NCI-H1105 (cell line): ENCODE measurements at regions not wholly inside any gene's neighbourhood (a gene's known extent, or its start where the extent isn't known, plus 50 kb on each side); places are given as distances from the start of the nearest gene placed in this dataset.
"Not testable (repeated sequence)": the region's sequence is repeated elsewhere in the genome, so short reads cannot be mapped to it uniquely, and the experiment has no call there.

Experiments
- DNase-seq: peaks from one replicate; lab custom pipeline; 2025; lab: John Stamatoyannopoulos, UW

DNA sequence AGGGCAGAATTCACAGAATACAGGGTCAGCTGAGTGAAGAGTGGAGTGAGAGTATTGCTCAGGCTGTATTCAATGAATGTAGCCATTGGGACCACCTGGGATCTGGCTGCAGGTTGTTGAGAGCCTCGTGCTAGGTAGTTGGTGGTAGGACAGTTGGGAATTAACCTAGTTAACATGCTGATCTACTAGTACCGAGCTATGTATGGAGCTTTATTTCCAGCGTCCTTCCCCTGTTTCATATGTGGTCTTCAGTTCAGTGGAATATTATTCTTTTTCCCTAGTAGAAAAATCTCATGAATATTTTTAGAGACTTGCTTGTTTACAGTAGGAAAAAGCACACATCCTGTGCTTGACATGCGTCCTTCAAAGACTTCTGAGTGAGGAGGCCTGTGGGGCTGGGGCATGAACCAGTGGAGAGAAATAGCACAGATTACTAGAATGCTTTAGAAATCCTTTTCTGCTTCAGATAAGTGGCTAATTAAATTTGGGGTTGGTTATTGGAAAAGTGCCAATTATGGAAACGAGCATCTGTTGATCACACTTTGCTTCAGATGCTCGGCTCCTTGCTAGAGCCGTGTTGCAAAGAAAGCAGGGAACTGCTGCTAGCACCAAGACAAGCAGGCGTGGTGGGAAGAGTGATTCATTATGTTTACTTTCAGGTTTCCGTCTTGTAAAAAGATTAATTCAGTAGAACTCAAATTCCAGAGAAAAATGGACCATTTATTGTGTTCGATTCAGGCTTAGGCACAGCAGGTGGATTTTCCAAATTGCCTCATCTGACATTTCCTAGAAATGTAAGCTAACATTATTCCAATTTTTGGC, 53.6 kb downstream of the ARF6 start:
- DNase-seq: peak; percentile 86

DNA sequence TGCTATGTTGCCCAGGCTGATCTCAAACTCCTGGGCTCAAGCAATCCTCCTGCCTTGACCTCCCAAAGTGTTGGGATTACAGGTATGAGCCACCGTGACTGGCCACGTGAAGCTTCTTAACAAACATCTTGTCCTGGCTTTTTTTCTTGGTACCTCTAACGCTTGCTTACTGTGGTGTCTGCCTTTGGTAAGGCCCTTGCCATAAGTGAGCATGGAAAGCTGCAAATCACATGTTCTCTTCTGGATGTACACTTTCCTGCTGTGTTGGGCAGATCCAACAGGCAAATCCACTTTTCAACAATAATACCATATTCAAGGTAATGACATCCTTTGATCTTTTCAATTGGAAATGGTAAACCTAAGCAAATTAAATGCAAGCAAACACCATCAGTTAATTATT, 54.6 kb downstream of the ARF6 start:
- DNase-seq: peak; percentile 49

DNA sequence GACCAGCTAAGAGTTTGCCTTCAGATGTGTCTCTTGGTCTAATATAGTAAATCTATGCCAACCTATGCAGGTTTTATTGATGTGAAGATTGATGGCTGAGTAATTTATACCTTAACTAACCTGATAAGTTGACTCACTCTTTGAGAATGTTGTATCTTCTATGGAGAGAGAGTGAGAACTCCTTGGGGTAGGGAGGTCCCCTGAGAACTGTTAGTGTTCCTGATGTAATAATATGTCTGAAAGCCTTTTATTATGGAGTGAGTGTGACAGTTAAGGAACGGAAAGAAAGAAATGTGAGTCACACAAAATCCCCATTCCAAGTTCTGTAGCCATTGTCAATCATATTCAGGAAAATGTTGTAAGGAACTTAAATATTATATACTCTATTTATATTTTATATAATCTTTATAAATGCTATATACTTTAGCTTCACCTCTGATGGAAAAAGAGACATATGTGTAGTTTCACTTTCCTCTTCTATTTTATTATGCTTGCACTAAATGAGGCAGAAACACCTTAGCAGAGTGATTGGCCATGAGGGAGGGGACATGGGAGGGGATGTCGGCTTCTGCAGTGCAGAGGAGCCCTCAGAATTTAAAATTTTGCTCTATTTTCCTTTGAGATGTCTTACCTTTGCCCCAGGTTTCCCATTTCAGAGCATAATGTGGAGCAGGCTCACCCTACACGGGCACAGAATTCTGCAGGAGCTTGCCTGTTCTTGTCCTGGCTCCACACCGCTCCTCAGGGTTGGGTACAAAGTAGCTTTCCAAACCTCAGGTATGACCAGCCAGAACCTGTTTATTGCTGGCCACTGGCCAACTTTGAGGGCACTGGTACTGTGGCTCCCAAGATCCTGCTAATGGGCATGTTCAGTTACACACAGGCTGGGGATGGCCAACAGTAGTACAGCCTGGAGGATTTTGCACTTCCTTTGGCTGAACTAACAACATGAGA, 57.7 kb downstream of the ARF6 start:
- DNase-seq: peak; percentile 97

DNA sequence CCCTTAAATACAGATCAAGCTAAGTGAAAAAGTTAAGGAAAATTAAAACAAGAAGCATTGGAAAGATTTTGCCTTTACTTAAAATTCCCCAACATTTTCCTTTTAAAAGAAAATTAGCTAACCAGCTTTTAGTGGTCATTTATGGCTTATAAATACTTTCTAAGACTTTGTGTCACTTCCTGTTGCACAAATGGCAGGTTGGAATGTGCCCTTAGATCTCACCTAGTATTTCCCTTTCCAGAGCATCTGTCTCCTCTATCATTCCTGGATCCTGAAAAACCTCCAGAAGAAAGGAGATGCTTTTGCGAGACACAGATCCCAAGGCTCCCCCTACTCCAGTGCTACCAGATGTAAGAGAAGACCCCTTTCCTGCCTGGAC, 58.3 kb downstream of the ARF6 start:
- DNase-seq: no peak

DNA sequence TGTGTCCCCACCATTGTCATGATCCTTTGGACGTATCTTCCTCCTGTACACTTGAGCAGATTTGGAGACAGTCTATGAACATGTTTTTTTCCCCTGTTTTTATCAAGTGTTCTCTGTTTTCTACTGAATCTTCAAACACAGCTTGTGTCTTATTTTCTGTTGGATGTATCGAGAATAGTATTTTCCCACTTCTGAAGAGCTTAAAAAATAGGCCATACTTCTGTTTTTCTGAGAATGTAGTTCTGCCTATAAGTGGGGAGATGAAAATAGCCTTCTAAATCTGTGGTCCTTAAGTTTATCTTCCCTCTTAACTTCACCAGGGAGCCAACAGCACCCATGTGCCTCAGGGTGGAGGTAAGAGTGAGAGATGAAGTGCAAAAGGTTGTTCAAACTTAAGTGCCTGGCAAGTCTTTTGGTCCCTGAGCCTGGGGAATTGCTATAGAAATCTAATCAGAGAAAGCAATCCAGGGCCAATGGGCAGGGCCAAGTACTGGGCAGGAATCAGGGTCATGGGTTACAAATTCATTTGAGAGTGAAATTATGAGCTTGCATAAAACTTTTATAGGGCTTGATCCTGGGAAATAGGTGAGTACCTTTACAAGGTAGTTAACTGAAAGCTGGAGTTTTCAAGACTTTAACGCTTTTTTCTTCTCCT, 58.9 kb downstream of the ARF6 start:
- DNase-seq: no peak

DNA sequence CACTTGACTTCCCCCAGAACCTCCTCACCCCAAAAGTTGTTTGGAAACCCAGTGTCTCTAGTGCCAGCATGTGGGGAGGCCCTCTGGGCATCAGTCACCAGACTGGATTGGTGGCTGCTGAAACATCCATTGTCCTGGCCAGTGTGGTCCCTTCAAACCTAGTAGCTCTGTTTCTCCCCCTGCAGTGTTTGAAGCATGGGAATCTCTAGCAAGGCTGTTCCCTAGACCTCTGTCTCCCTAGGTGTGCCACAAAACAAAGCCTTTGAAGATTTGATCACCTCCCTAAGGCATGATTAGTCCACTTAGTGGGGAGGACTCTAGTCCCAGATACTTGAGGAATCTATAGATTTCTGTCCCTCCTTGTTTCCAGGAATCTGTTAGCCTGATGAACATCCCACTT, 60.3 kb downstream of the ARF6 start:
- DNase-seq: no peak

DNA sequence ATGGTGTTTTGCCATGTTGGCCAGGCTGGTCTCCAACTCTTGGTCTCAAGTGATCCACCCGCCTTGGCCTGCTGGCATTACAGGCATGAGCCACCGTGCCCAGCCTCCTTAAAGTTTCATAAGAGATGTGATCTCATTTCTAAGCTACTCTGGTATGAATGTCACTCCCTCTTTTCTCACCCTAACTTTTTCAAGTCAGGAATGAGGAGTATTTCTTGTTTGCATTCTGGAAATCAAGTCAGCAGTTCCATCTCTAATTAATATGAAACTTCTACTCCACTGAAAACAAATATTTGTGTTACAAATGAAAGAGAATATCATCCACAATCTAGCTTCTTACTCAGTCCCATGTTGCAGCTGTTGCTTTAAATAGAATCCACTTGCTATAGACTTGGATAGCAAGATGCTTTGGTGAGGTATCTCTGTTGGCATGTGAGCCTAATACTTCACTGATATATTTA, 61.3 kb downstream of the ARF6 start:
- no peak for DNase-seq

DNA sequence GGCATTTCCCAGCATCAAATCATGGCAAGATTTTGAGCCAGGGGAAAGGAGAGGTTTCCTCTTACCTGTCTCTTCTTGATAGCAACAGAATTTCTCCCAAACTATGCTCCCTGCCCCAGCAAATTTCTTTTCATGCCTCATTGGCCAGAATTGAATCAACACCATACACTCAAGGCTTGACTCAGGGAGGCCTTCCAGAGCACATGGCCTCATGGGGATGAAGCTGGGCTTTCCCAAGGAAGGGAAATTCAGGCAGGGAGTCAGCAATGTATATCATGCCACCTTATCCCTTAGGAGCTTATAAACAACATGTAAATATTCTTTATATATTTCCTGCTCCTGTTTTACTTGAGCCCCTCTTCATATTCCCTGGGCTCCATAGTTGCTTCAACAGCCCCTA, 62.1 kb downstream of the ARF6 start:
- DNase-seq: no peak

DNA sequence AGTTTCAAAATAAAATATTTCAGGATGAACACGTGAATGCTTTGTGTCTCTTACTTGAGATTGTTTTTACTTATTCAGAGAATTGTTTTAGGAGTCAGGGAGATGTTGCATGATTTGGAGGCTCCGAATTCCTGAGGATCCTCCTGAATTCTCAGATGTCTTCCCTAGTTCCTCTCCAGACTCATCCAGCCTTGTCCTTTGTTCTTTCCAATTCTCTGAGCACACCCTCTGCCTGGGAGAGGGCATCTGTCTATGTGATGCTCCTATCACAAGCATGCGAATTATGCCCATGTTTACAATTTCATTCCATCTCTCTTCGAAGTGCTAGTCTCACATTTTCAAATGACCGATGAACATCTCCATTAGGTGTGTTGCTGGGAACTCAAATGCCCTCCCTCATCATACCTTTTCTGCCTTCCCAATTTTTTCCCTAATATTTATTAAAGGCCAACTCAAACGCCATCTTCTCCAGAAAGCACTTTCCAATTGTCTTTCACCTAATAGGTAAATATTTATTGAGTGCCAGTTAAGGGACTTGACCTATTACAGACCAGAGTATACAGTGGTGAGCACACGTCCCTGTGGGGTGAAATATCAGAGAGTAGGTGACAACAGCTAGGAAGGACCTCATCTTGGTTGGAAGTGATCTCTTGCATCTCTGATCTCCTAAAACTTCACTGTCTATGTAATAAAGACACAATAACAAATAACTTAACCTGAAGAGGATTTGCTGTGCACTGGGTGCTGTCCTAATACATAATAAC, 64.4 kb downstream of the ARF6 start:
- no peak for DNase-seq

DNA sequence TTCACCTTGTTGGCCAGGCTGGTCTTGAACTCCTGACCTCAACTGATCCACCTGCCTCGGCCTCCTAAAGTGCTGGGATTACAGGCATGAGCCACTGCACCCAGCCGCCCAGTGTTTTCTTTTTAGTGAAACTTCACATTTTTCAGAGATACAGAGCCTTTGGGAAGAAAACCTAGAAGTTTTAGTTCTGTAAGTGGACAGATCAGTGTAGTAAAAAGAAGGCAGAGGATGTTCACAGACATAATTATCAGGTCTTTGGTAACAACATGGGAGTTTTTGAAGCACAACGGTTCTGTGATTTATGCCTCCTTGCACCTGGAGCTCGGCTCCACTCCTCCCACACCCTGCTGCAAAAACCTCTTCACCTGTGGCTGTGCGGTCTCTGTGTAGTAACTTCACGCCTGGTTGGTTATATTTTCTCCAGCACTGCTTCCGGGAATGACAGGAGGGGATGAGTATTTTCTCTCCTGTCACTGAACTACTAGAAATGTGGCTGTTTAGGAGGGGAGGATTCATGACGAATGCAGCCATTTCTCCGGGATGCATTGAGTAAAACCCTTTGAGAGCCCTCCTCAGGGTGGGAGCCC, 67.0 kb downstream of the ARF6 start:
- DNase-seq: peak; percentile 76

DNA sequence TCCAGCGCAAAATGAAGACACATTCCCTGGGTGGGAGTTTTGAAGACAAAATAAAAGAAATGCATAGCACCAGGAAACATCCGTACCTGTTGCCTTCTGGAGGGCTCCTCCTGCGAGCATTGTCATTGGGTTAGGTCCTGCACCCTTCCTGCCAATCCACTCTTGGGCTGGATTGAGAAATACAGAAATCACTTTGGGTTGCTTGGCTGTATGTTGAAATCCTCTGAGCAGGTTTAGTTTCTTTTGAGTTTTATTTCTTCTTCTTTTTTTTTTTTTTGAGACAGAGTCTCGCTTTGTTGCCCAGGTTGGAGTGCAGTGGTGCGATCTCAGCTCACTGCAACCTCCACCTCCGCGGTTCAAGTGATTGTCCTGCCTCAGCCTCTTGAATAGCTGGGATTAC, 67.6 kb downstream of the ARF6 start:
- no peak for DNase-seq

DNA sequence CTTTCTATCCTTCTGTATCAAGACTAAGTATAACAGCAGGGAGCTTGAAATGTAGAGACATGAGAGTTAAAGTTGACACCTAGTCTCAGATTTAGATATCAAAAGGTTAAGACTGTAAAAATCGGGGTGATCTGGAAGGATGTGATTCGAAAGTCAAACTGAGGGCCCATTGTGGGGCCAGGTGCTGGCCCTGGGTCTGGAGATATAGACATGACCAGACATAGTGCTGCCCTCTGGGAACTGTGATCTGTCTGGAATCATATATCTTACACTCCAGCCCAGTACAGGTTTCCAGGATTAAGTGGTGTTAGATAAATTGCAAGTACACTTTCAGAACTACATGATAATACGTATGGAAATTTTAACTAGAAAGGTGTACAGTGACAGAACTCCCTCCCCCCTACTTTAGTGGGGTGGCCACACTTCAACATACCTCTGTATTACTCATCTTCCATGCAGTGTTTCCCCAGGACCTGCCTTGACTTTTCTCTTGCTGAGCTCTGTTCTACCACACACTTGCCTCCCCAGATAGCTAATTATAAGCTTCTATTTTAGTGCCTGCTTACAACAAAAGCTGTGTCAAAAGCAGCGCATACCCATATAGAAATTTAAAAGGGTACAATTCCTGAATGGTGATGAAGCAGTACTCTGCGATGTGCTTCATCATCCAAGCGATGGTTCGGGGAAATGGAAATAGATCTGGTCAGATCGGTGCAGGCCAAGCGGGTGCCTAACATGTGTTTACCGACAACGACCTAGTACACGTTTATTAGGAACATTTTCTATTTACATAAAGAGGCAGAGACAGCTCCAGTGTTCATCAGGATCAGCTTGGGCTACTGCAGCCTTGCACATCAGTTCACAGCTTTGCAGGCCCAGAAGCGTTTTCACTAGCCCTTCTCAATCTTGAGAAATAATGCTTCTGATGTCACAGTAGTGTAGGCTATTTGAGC, 68.7 kb downstream of the ARF6 start:
- no peak for DNase-seq

DNA sequence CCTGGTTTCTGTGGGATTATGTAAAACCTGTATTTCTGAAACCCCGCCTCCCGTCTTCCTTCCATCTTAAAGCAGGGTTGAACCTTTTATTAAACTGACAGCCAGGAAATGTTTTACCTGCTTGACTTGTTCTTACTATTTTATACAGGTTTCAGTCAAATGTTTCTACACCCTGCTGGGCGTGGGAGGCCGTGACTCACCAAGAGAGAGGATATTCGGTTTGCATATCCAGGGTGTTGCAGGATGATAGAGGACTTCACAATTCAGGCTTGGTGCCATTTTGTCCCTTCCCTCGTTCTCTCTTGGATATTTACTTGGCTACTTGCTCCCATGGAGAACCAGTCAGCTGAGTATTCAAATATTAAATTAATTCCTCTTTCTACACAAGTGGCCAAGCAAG, 69.7 kb downstream of the ARF6 start:
- DNase-seq: no peak

DNA sequence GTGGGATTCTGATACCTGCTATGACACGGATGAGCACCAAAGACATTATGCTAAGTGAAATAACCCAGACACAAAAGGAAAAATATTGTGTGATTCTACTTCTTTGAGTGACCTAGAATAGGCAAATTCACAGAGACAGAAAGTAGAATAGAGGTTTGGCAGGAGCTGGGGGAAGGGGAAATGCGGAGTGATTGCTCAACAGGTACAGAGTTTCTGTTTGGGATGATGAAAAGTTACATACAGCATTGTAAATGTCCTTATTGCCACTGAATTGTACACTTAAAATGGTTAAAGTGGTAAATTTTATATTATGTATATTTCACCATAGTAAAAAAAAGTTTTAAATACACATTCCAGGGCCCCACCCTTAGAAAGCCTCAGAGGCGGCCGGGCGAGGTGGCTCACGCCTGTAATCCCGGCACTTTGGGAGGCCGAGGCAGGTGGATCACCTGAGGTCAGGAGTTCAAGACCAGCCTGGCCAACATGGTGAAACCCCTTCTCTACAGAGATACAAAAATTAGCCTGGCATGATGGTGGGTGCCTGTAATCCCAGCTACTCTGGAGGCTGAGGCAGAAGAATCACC, 72.3 kb downstream of the ARF6 start:
- not testable (repeated sequence) for DNase-seq

DNA sequence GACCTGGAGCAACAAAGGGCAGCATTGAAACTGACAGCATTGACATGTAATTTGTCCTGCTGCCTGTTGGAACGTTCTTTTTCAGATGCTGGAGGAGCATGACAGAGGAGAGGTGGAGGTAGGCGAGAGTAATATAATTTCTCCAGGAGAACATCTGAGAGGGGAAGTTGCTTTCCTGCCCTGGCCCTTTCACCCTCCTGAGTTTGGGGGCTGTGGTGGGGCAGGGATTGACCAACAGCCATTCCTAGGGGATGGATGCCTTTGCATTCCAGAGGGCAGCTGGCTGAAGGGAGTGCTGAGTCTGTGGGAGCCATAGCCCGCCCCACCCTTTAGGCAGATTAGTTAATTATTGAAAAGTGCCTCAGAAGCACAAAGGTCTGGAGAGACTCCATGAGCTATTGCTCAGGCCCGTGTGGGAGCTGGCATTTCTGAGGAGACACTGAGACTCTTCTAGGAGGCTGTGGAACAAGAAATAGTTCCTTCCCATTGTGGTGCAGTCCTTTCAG, 73.5 kb downstream of the ARF6 start:
- DNase-seq: no peak

DNA sequence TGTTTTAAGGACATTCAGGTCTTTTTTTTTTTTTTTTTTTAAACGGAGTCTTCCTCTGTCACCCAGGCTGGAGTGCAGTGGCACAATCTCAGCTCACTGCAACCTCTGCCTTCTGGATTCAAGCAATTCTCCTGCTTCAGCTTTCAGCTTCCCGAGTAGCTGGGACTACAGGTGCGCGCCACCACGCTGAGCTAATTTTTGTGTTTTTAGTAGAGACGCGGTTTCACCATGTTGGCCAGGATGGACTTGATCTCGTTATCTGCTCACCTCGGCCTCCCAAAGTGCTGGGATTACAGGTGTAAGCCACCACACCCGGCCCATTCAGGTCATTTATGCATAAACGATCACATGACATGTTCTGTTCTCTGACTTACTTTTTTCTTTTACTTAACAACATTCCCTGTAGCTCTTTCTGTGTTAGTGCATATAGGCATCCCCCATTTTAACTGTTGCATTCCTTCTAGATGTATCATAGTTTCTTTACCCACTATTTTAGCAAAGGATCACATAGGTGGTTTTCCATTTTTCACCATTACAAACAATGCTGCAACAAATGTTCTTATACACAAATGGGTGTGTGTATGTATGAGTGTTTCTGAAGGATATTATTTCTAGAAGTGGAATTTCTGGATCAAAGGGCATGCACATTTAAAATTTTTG, 74.2 kb downstream of the ARF6 start:
- no peak for DNase-seq

DNA sequence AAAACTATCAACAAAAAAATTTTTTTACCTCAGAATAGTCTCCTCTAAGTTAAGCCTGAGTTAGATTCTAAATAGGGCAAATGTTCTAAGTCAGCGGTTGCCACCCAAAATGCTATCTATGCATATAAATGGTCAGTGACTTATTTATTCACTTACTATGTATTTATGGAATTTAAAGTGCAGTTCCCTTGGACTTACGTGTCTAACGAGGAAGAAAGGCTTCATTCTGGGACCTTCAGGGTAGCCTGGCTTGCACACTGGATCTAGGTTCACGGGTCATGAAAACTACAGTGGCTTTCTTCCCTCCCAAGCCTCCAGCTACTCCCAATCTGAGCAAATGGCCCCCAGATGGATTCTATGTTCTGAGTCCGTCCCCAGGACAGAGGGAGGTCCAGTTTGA, 77.1 kb downstream of the ARF6 start:
- DNase-seq: no peak

DNA sequence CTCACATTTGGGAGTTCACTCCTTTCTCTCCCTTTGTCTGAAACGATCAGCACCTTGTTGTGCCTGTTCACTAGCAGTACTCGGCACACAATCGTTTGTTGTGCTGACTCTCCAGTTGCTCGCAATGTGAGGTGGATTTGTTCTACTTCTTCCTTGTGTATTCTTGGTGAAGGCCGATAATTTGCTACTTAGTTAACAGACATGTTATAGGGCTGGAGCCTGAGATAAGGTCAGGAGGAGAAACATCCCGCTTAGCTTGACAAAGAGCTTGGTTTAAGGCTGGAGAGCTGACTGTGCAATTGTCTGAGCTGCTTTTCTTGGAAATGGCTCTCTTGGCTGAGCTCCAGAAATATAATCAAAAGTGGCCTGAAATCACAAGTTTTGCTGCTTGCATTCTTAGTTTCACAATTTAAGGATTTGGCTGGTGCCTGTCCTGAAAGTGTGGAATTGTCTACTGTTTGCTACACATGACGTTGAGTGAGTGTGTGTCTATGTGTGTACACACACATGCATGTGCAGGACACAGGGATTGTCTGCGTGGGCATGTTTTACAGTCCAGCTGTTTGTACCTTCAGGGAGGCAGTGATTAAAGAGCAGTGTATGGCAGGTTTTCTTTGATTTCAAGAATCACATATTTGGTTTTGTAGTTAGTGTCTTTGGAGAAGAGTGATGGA, 77.7 kb downstream of the ARF6 start:
- DNase-seq: peak; percentile 21
